VCaP (cell line): ENCODE measurements at regions not wholly inside any gene's neighbourhood (a gene's known extent, or its start where the extent isn't known, plus 50 kb on each side); places are given as distances from the start of the nearest gene placed in this dataset.

Experiments
- H3K27ac ChIP-seq: fragments of 450-650 bp; 2 replicates; pipeline ENCODE4 v1.5.1; 2017
- CTCF ChIP-seq: fragments of 450-650 bp; conservative IDR thresholded peaks from 2 replicates; pipeline ENCODE4 v1.5.1; 2017; ENCODE audit warnings: mild to moderate bottlenecking, moderate library complexity

- TF ChIP-seq CTCF = no peak
- H3K27ac ChIP-seq = no peak overlapping the region
These were observed 302.7 kb upstream of the MEOX2 start for GRCh38 chr7:15989194-15989593.

DNA sequence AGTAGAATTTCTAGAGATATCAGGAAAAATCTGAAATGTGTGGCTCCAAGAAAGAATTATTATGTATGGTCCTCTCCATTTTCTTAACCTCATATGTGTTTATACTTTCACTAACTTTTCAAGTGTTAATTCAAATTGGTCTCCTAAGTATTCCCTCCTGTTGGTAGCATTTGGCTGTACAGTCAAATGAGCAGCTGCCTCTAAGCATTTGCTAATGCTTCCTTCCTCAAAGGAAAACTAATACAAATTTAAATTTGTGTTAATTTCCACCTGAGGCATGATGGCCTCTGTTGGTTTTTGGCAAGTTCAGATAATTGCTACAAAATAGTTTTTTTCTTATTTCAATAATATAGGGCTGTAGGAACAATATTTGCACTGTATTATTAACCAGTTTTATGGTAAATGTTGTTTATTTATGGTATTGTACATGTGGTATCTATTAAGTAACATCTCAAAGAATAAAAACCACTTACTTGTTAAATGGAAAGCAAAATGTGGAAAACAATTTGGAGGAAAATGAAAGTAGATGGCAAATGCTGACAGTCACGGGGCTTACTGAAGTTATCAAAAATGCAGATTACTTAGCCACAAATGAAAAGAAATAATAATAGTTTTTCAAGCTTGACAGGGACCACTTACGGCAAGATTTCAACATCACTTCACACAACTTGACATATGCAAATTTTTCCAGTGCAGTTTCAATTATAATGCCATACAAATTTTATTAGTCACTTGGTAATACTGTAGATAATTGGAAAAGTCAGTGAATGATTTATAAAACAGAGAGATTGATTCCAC lies 299.3 kb upstream of the MEOX2 start:
- no peak for TF ChIP-seq CTCF
- no peak overlapping the region for H3K27ac ChIP-seq

GRCh38 chr7:15977663-15978062 lies 291.2 kb upstream of the MEOX2 start:
- H3K27ac ChIP-seq = no peak overlapping the region
- no peak for TF ChIP-seq CTCF

GRCh38 chr7:15972862-15973275 lies 286.4 kb upstream of the MEOX2 start:
- no peak for TF ChIP-seq CTCF
- no peak overlapping the region for H3K27ac ChIP-seq

GRCh38 chr7:15967551-15967950 lies 281.1 kb upstream of the MEOX2 start:
- no peak for TF ChIP-seq CTCF
- no peak overlapping the region for H3K27ac ChIP-seq

- H3K27ac ChIP-seq = no peak overlapping the region
- no peak for TF ChIP-seq CTCF
These were observed 280.6 kb upstream of the MEOX2 start for GRCh38 chr7:15967121-15967520.

DNA sequence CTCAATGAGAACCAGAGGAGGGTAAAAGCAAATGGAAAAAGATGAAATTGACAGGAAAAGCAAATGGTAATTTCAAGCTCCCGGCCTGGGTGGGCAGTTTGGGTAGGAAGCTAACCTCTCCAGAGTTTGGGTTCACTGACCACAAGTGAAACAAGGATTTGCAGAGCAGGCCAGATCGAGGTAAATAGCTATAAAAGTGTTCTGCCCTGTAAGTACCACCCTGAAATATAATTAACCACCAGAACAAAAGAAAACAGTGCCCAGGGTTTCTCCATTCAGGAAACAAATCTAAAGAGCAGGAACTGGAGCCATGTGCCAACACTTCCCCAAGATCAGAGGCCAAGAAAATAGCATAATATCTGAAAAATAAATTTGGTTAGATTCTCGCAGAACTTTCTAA lies 276.7 kb upstream of the MEOX2 start:
- H3K27ac ChIP-seq = no peak overlapping the region
- no peak for TF ChIP-seq CTCF
